ENCODE measurements at regions not wholly inside any gene's neighbourhood (a gene's known extent, or its start where the extent isn't known, plus 50 kb on each side); places are given as distances from the start of the nearest gene placed in this dataset.

DNA sequence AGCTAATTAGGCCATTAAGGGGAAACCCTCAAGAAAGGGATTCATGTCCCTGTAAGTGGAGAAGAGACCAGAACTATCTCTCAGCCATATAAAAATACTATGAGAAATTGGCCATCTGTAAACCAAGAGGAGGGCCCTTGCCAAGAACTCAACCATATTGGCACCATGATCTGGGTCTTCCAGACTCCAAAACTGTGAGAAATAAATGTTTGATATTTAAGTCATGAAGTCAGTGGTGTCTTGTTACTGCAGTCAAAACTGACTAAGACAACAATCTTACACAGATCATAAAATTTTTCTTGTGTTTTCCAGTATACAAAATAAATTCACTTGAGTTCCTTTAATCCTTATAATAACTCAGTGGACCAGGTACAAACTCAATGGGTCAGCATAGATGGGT lies 589.8 kb upstream of the CDH2 start:
- TF ChIP-seq POLR2A (IDR thresholded peaks at IDR 0.05) = no peak
- TF ChIP-seq, protein P1, sequence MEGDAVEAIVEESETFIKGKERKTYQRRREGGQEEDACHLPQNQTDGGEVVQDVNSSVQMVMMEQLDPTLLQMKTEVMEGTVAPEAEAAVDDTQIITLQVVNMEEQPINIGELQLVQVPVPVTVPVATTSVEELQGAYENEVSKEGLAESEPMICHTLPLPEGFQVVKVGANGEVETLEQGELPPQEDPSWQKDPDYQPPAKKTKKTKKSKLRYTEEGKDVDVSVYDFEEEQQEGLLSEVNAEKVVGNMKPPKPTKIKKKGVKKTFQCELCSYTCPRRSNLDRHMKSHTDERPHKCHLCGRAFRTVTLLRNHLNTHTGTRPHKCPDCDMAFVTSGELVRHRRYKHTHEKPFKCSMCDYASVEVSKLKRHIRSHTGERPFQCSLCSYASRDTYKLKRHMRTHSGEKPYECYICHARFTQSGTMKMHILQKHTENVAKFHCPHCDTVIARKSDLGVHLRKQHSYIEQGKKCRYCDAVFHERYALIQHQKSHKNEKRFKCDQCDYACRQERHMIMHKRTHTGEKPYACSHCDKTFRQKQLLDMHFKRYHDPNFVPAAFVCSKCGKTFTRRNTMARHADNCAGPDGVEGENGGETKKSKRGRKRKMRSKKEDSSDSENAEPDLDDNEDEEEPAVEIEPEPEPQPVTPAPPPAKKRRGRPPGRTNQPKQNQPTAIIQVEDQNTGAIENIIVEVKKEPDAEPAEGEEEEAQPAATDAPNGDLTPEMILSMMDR (IDR thresholded peaks at IDR 0.05) = no peak
